Lower leg skin (tissue), 3 donors: ENCODE measurements at regions not wholly inside any gene's neighbourhood (a gene's known extent, or its start where the extent isn't known, plus 50 kb on each side); places are given as distances from the start of the nearest gene placed in this dataset.

ENCODE experiments used
- POLR2A ChIP-seq, 2 donors: fragments of 450-650 bp; IDR thresholded peaks; one replicate each; pipeline ENCODE4 v1.6.1; 2016 to 2017; ENCODE audit warnings: antibody characterized with exemption in 2 of 2, mild to moderate bottlenecking in 1 of 2, moderate library complexity in 1 of 2
- TF ChIP-seq, protein P1 (sequence below), 3 donors: fragments of 450-650 bp; IDR thresholded peaks; one replicate each; pipeline ENCODE4 v1.5.1; 2016; ENCODE audit warnings: antibody characterized with exemption in 3 of 3, mild to moderate bottlenecking in 3 of 3, moderate library complexity in 2 of 3

DNA sequence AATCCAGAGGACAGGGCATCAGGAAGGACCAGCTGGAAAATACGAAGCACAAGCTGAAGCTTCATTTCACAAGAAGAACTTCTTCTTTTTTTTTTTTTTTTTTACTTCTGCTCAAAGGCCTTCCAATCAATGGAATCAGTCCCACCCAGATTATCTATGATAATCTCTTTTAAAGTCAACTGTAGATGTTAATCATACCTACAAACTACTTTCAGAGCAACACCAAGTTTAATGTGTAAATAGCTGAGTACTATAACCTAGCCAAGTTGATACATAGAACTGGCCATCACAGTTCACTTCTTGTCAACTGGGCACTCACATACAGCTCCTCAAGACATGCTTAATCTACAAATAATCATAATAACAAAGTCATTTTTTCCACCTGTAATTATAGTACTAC, 1645.9 kb upstream of the CELF4 start:
- TF ChIP-seq, protein P1, sequence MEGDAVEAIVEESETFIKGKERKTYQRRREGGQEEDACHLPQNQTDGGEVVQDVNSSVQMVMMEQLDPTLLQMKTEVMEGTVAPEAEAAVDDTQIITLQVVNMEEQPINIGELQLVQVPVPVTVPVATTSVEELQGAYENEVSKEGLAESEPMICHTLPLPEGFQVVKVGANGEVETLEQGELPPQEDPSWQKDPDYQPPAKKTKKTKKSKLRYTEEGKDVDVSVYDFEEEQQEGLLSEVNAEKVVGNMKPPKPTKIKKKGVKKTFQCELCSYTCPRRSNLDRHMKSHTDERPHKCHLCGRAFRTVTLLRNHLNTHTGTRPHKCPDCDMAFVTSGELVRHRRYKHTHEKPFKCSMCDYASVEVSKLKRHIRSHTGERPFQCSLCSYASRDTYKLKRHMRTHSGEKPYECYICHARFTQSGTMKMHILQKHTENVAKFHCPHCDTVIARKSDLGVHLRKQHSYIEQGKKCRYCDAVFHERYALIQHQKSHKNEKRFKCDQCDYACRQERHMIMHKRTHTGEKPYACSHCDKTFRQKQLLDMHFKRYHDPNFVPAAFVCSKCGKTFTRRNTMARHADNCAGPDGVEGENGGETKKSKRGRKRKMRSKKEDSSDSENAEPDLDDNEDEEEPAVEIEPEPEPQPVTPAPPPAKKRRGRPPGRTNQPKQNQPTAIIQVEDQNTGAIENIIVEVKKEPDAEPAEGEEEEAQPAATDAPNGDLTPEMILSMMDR (IDR thresholded peaks at IDR 0.05) = no peak
- no peak for TF ChIP-seq POLR2A (IDR thresholded peaks at IDR 0.05)
